Esophagus mucosa (tissue), 1 donor: ENCODE measurements at regions not wholly inside any gene's neighbourhood (a gene's known extent, or its start where the extent isn't known, plus 50 kb on each side); places are given as distances from the start of the nearest gene placed in this dataset.
"Not testable (repeated sequence)": the region's sequence is repeated elsewhere in the genome, so short reads cannot be mapped to it uniquely, and the experiment has no call there.

ENCODE experiments used
- ATAC-seq: fragments of 200-7000 bp; cut with Tn5 transposase; one replicate; pipeline ENCODE4 v1.9.1; 2020
- donor health status: DM: yes; HTN: yes; CAD: no.

GRCh38 chr14:40229676-40230075 is 797.4 kb upstream of the FBXO33 start:
- ATAC-seq = no peak

- no peak for ATAC-seq
Measured at GRCh38 chr14:40222996-40223395, 790.8 kb upstream of the FBXO33 start.

GRCh38 chr14:40221428-40221827 is 789.2 kb upstream of the FBXO33 start:
- ATAC-seq = no peak

- no peak for ATAC-seq
Measured at GRCh38 chr14:40219032-40219431, 786.8 kb upstream of the FBXO33 start.

- ATAC-seq = no peak
Measured at GRCh38 chr14:40218282-40218941, 786.2 kb upstream of the FBXO33 start.

- no peak for ATAC-seq
Measured at GRCh38 chr14:40216976-40217375, 784.7 kb upstream of the FBXO33 start.

GRCh38 chr14:40216408-40216807 is 784.2 kb upstream of the FBXO33 start:
- not testable (repeated sequence) for ATAC-seq

GRCh38 chr14:40213701-40214100 is 781.5 kb upstream of the FBXO33 start:
- no peak for ATAC-seq

GRCh38 chr14:40204441-40205175 is 772.4 kb upstream of the FBXO33 start:
- ATAC-seq = no peak

- ATAC-seq = no peak
Measured at GRCh38 chr14:40199101-40199500, 766.9 kb upstream of the FBXO33 start.

- no peak for ATAC-seq
Measured at GRCh38 chr14:40197344-40197743, 765.1 kb upstream of the FBXO33 start.

- ATAC-seq = no peak
Measured at GRCh38 chr14:40188006-40188405, 755.8 kb upstream of the FBXO33 start.

GRCh38 chr14:40164083-40164482 is 731.9 kb upstream of the FBXO33 start:
- ATAC-seq = no peak

GRCh38 chr14:40139657-40140056 is 707.4 kb upstream of the FBXO33 start:
- ATAC-seq = no peak

GRCh38 chr14:40133463-40133862 is 701.2 kb upstream of the FBXO33 start:
- ATAC-seq = no peak

GRCh38 chr14:40129159-40129558 is 696.9 kb upstream of the FBXO33 start:
- ATAC-seq = no peak

GRCh38 chr14:40123816-40124215 is 691.6 kb upstream of the FBXO33 start:
- ATAC-seq = no peak

- ATAC-seq = no peak
Measured at GRCh38 chr14:40122968-40123648, 690.9 kb upstream of the FBXO33 start.

- no peak for ATAC-seq
Measured at GRCh38 chr14:40119765-40120164, 687.5 kb upstream of the FBXO33 start.

GRCh38 chr14:40119321-40119720 is 687.1 kb upstream of the FBXO33 start:
- no peak for ATAC-seq

- ATAC-seq = no peak
Measured at GRCh38 chr14:40115583-40115982, 683.4 kb upstream of the FBXO33 start.

- ATAC-seq = no peak
Measured at GRCh38 chr14:40113671-40114070, 681.4 kb upstream of the FBXO33 start.

GRCh38 chr14:40100544-40101196 is 668.4 kb upstream of the FBXO33 start:
- ATAC-seq = no peak
